ENCODE measurements at regions not wholly inside any gene's neighbourhood (a gene's known extent, or its start where the extent isn't known, plus 50 kb on each side); places are given as distances from the start of the nearest gene placed in this dataset.

- Histone ChIP-seq H3K4me1 (peaks cover 0 to 12% (median 3%) of the 10 kb centered on the region in 6 donors), H3K27me3 (replicated peaks in 1 of 7) (no peaks in the 10 kb centered on the region), H3K27ac (no peak overlapping the region), H3K9me3 (peaks cover 0 to 6% (median 0%) of the 10 kb centered on the region in 8 donors), H3K4me3 (no peak overlapping the region), H3K36me3 (no peaks in the 10 kb centered on the region)
- WGBS, 5 donors: 53 to 72% (median 62%) methylated on average over 3 of the region's 3 CpGs
- DNase-seq: no peak
- no peak for TF ChIP-seq CTCF (IDR thresholded peaks at IDR 0.05 in 8 of 11, conservative IDR thresholded peaks at IDR 0.05 in 3 of 11)
- TF ChIP-seq POLR2AphosphoS5 (IDR thresholded peaks at IDR 0.05): no peak
- TF ChIP-seq POLR2A (IDR thresholded peaks at IDR 0.05): no peak
- intact Hi-C loops (cut with DNase I; ENCODE audit: low total_unique reads): no loop called here
Measured at GRCh38 chr6:154648188-154648887, 84.9 kb upstream of the SCAF8 start.

- no peaks in the 10 kb centered on the region for H3K27me3 ChIP-seq (replicated peaks in 1 of 7)
- peaks cover 0 to 6% (median 0%) of the 10 kb centered on the region in 8 donors for H3K9me3 ChIP-seq
- DNase-seq: no peak
- TF ChIP-seq CTCF (IDR thresholded peaks at IDR 0.05 in 8 of 11, conservative IDR thresholded peaks at IDR 0.05 in 3 of 11): no peak
- no peak for TF ChIP-seq POLR2AphosphoS5 (IDR thresholded peaks at IDR 0.05)
- no peak for TF ChIP-seq POLR2A (IDR thresholded peaks at IDR 0.05)
- no peaks in the 10 kb centered on the region for H3K36me3 ChIP-seq
- 67 to 79% (median 72%) methylated on average over 7 of the region's 7 CpGs for WGBS, 5 donors
- intact Hi-C loops (cut with DNase I; ENCODE audit: low total_unique reads): no loop called here
- no peak overlapping the region for H3K4me3 ChIP-seq
- peaks cover 0 to 15% (median 6%) of the 10 kb centered on the region in 6 donors for H3K4me1 ChIP-seq
- no peak overlapping the region for H3K27ac ChIP-seq
Measured at GRCh38 chr6:154648888-154649205, 84.4 kb upstream of the SCAF8 start.

- intact Hi-C loops (cut with DNase I; ENCODE audit: low total_unique reads): no loop called here
Measured at GRCh38 chr6:154649721-154650120, 83.5 kb upstream of the SCAF8 start.

More at GRCh38 chr6:154649721-154650120, 83.5 kb upstream of the SCAF8 start:
- Histone ChIP-seq H3K4me3 (no peak overlapping the region), H3K27me3 (replicated peaks in 1 of 7) (no peaks in the 10 kb centered on the region), H3K36me3 (no peaks in the 10 kb centered on the region), H3K27ac (peak overlapping the region in 4 of 8 donors; percentile 6 to 56 (median 45)), H3K4me1 (peaks cover 0 to 21% (median 6%) of the 10 kb centered on the region in 6 donors), H3K9me3 (peaks cover 0 to 6% (median 0%) of the 10 kb centered on the region in 8 donors)
- WGBS, 5 donors: 40 to 64% (median 51%) methylated on average over 5 of the region's 5 CpGs
- TF ChIP-seq CTCF (IDR thresholded peaks at IDR 0.05 in 8 of 11, conservative IDR thresholded peaks at IDR 0.05 in 3 of 11) (no peak), POLR2A (IDR thresholded peaks at IDR 0.05) (no peak), POLR2AphosphoS5 (IDR thresholded peaks at IDR 0.05) (no peak)
- DNase-seq: no peak
